ENCODE measurements at regions not wholly inside any gene's neighbourhood (a gene's known extent, or its start where the extent isn't known, plus 50 kb on each side); places are given as distances from the start of the nearest gene placed in this dataset.

- DNase-seq = no peak
Observed at GRCh38 chr13:104206450-104207044, 1140.3 kb upstream of the SLC10A2 start.

GRCh38 chr13:104204177-104204576, 1138.0 kb upstream of the SLC10A2 start:
- DNase-seq = no peak

- no peak for DNase-seq
Observed at GRCh38 chr13:104198801-104199200, 1132.6 kb upstream of the SLC10A2 start.

GRCh38 chr13:104196611-104197010, 1130.4 kb upstream of the SLC10A2 start:
- no peak for DNase-seq

GRCh38 chr13:104181526-104182231, 1115.5 kb upstream of the SLC10A2 start:
- DNase-seq = no peak

GRCh38 chr13:104170980-104171555, 1104.9 kb upstream of the SLC10A2 start:
- DNase-seq = no peak

GRCh38 chr13:104163866-104164630, 1097.8 kb upstream of the SLC10A2 start:
- DNase-seq = no peak

GRCh38 chr13:104160536-104160935, 1094.3 kb upstream of the SLC10A2 start:
- DNase-seq = no peak

- no peak for DNase-seq
Observed at GRCh38 chr13:104143760-104144416, 1077.7 kb upstream of the SLC10A2 start.

- peak; percentile 64 for DNase-seq
Observed at GRCh38 chr13:104140552-104140951, 1074.3 kb upstream of the SLC10A2 start.

- DNase-seq = no peak
Observed at GRCh38 chr13:104137416-104137815, 1071.2 kb upstream of the SLC10A2 start.

- no peak for DNase-seq
Observed at GRCh38 chr13:104132849-104133248, 1066.6 kb upstream of the SLC10A2 start.

- peak; percentile 0 for DNase-seq
Observed at GRCh38 chr13:104114101-104114500, 1047.9 kb upstream of the SLC10A2 start.

- DNase-seq = peak; percentile 1
Observed at GRCh38 chr13:104111031-104111430, 1044.8 kb upstream of the SLC10A2 start.

GRCh38 chr13:104106705-104107393, 1040.6 kb upstream of the SLC10A2 start:
- peak; percentile 0 for DNase-seq

- DNase-seq = no peak
Observed at GRCh38 chr13:104105418-104106355, 1039.5 kb upstream of the SLC10A2 start.

- DNase-seq = no peak
Observed at GRCh38 chr13:104099750-104100149, 1033.5 kb upstream of the SLC10A2 start.

- DNase-seq = no peak
Observed at GRCh38 chr13:104098421-104098820, 1032.2 kb upstream of the SLC10A2 start.

- no peak for DNase-seq
Observed at GRCh38 chr13:104086759-104087158, 1020.5 kb upstream of the SLC10A2 start.

GRCh38 chr13:104086210-104086609, 1020.0 kb upstream of the SLC10A2 start:
- no peak for DNase-seq

GRCh38 chr13:104085611-104086010, 1019.4 kb upstream of the SLC10A2 start:
- DNase-seq = no peak

Data from fibroblast of skin of right quadriceps (primary cell).